ENCODE measurements at regions not wholly inside any gene's neighbourhood (a gene's known extent, or its start where the extent isn't known, plus 50 kb on each side); places are given as distances from the start of the nearest gene placed in this dataset.

- no peak for DNase-seq (ENCODE audit: low spot score)
Measured at GRCh38 chr7:106606120-106606519, 54.8 kb downstream of the CCDC71L start.

- DNase-seq (ENCODE audit: low spot score): no peak
Measured at GRCh38 chr7:106604971-106605370, 56.0 kb downstream of the CCDC71L start.

GRCh38 chr7:106604303-106604924 lies 56.5 kb downstream of the CCDC71L start:
- DNase-seq (ENCODE audit: low spot score): peak; percentile 20

GRCh38 chr7:106603346-106603745 lies 57.6 kb downstream of the CCDC71L start:
- DNase-seq (ENCODE audit: low spot score): no peak

GRCh38 chr7:106602062-106602461 lies 58.9 kb downstream of the CCDC71L start:
- no peak for DNase-seq (ENCODE audit: low spot score)

GRCh38 chr7:106600569-106601373 lies 60.2 kb downstream of the CCDC71L start:
- no peak for DNase-seq (ENCODE audit: low spot score)

GRCh38 chr7:106599343-106599698 lies 61.6 kb downstream of the CCDC71L start:
- DNase-seq (ENCODE audit: low spot score): no peak

- DNase-seq (ENCODE audit: low spot score): peak; percentile 73
Measured at GRCh38 chr7:106598663-106599342, 62.2 kb downstream of the CCDC71L start.

GRCh38 chr7:106597751-106598546 lies 63.0 kb downstream of the CCDC71L start:
- DNase-seq (ENCODE audit: low spot score): no peak

- no peak for DNase-seq (ENCODE audit: low spot score)
Measured at GRCh38 chr7:106597014-106597413, 63.9 kb downstream of the CCDC71L start.

GRCh38 chr7:106595922-106596321 lies 65.0 kb downstream of the CCDC71L start:
- DNase-seq (ENCODE audit: low spot score): no peak

GRCh38 chr7:106593028-106593417 lies 67.9 kb downstream of the CCDC71L start:
- DNase-seq (ENCODE audit: low spot score): no peak

GRCh38 chr7:106592282-106593027 lies 68.5 kb downstream of the CCDC71L start:
- no peak for DNase-seq (ENCODE audit: low spot score)

GRCh38 chr7:106591146-106591545 lies 69.8 kb downstream of the CCDC71L start:
- no peak for DNase-seq (ENCODE audit: low spot score)

GRCh38 chr7:106590209-106590816 lies 70.6 kb downstream of the CCDC71L start:
- no peak for DNase-seq (ENCODE audit: low spot score)

GRCh38 chr7:106589198-106589879 lies 71.6 kb downstream of the CCDC71L start:
- no peak for DNase-seq (ENCODE audit: low spot score)

GRCh38 chr7:106588422-106589197 lies 72.3 kb downstream of the CCDC71L start:
- no peak for DNase-seq (ENCODE audit: low spot score)

GRCh38 chr7:106584914-106585759 lies 75.8 kb downstream of the CCDC71L start:
- DNase-seq (ENCODE audit: low spot score): no peak
